HCT116 (cell line): ENCODE measurements at regions not wholly inside any gene's neighbourhood (a gene's known extent, or its start where the extent isn't known, plus 50 kb on each side); places are given as distances from the start of the nearest gene placed in this dataset.

Experiments used
- ATAC-seq: fragments of 200-7000 bp; cut with Tn5 transposase; 2 replicates; pipeline ENCODE4 v1.9.1; 2020; ENCODE audit warnings: mild to moderate bottlenecking, moderate library complexity
- BruUV-seq: library from RNA; stranded (reverse); fragments of 400-500 nt; replicated peaks from 2 replicates; lab custom pipeline; 2021; lab: Mats Ljungman, UMichigan
- CTCF ChIA-PET: fragments of 300-600 bp; sonication (Branson Sonifier 250); formaldehyde crosslinking; loops from one replicate; lab custom pipeline; 2021; ENCODE audit warnings: antibody characterized with exemption; lab: Charles Lee
- POLR2A ChIA-PET: fragments of 300-600, 350-600 bp; sonication (Branson Sonifier 250); formaldehyde crosslinking; loops from one replicate; lab custom pipeline; 2021; ENCODE audit warnings: antibody characterized with exemption; lab: Charles Lee
- RAD21 ChIA-PET, 2 experiments: fragments of 300-600 bp; sonication (Branson Sonifier 250); formaldehyde crosslinking; loops; one replicate each; lab custom pipeline; 2023; ENCODE audit warnings: low total read pairs in 2 of 2; ENCODE audit not compliant: uncharacterized antibody in 2 of 2, unreplicated experiment in 2 of 2, low non-redundant PET in 1 of 2; lab: Charles Lee
- DNase-seq: peaks from one replicate; pipeline ENCODE4 v3.0.0-alpha.2; 2010; ENCODE audit warnings: low read depth, low spot score
- H2AFZ ChIP-seq: fragments of 200-600 bp; shearing (Covaris generic), sonication (generic); 2 replicates; pipeline ENCODE4 v1.6.1; 2017; ENCODE audit warnings: low read depth, mixed run types, mixed read lengths, antibody characterized with exemption, low read length; ENCODE audit not compliant: poor library complexity, severe bottlenecking
- H3K27ac ChIP-seq: 2 replicates; pipeline ENCODE4 v1.5.1; 2012; ENCODE audit warnings: low read depth, low read length
- H3K27me3 ChIP-seq: fragments of 200-600 bp; sonication (generic); 2 replicates; pipeline ENCODE4 v1.6.1; 2016; ENCODE audit warnings: mixed run types, low read length, mixed read lengths; ENCODE audit not compliant: insufficient read depth
- H3K36me3 ChIP-seq, 2 experiments: fragments of 200-500 bp in 1 of 2; fragments of 200-600 bp in 1 of 2; sonication (Bioruptor generic) in 1 of 2; sonication (generic) in 1 of 2; 2 replicates each; pipeline versions ENCODE4 v1.5.1 to v1.6.1; 2014 to 2016; ENCODE audit warnings: low read length in 2 of 2, inconsistent platforms in 1 of 2, mixed read lengths in 1 of 2, mixed run types in 1 of 2; ENCODE audit not compliant: insufficient read depth in 2 of 2, control insufficient read depth in 1 of 2
- H3K4me1 ChIP-seq, 2 experiments: fragments of 200-600 bp in 1 of 2; sonication (generic) in 1 of 2; 2 replicates each; pipeline versions ENCODE4 v1.5.1 to v1.6.1; 2012 to 2017; ENCODE audit warnings: low read length in 2 of 2, inconsistent platforms in 1 of 2, mild to moderate bottlenecking in 1 of 2, mixed read lengths in 1 of 2, mixed run types in 1 of 2, moderate library complexity in 1 of 2; ENCODE audit not compliant: insufficient read depth in 2 of 2, control insufficient read depth in 1 of 2
- H3K4me2 ChIP-seq: fragments of 200-600 bp; sonication (generic); 2 replicates; pipeline ENCODE4 v1.6.1; 2017; ENCODE audit warnings: mixed run types, low read length, mixed read lengths
- H3K4me3 ChIP-seq, 2 experiments: fragments of 200-600 bp in 1 of 2; sonication (generic) in 1 of 2; replicated peaks in 1 of 2; 2 replicates each; pipeline ENCODE4 v1.5.1; 2011 to 2016; ENCODE audit warnings: low read length in 2 of 2, control low read depth in 1 of 2, low read depth in 1 of 2, mild to moderate bottlenecking in 1 of 2, mixed read lengths in 1 of 2, mixed run types in 1 of 2
- H3K79me2 ChIP-seq: fragments of 200-600 bp; sonication (generic); 2 replicates; pipeline ENCODE4 v1.6.1; 2017; ENCODE audit warnings: mild to moderate bottlenecking, mixed run types, low read length, moderate library complexity, mixed read lengths; ENCODE audit not compliant: insufficient read depth
- H3K9ac ChIP-seq: fragments of 200-600 bp; sonication (generic); 2 replicates; pipeline ENCODE4 v1.6.1; 2016; ENCODE audit warnings: low read length, mixed read lengths
- H3K9me2 ChIP-seq: fragments of 200-600 bp; sonication (generic), shearing (Covaris generic); 2 replicates; pipeline ENCODE4 v1.6.1; 2017; ENCODE audit warnings: mixed run types, mild to moderate bottlenecking, moderate library complexity; ENCODE audit not compliant: insufficient read depth
- H3K9me3 ChIP-seq, 2 experiments: fragments of 200-500 bp in 1 of 2; fragments of 200-600 bp in 1 of 2; sonication (Bioruptor generic) in 1 of 2; sonication (generic) in 1 of 2; 2 replicates each; pipeline ENCODE4 v1.6.1; 2014 to 2017; ENCODE audit warnings: low read length in 2 of 2, mixed read lengths in 2 of 2, inconsistent platforms in 1 of 2, low read depth in 1 of 2, mild to moderate bottlenecking in 1 of 2, mixed run types in 1 of 2, moderate library complexity in 1 of 2; ENCODE audit not compliant: control insufficient read depth in 1 of 2, insufficient read depth in 1 of 2
- H4K20me1 ChIP-seq: fragments of 200-600 bp; sonication (generic), shearing (Covaris generic); 2 replicates; pipeline ENCODE4 v1.6.1; 2017; ENCODE audit warnings: mixed run types, mild to moderate bottlenecking, moderate library complexity; ENCODE audit not compliant: insufficient read depth
- CTCF ChIP-seq, 3 experiments: fragments of 200-600 bp in 1 of 3; sonication (generic) in 1 of 3; IDR thresholded peaks in 2 of 3; conservative IDR thresholded peaks in 1 of 3; 2 replicates each; pipeline ENCODE4 v1.5.1; 2012 to 2017; ENCODE audit warnings: low read depth in 2 of 3, low read length in 2 of 3, antibody characterized with exemption in 1 of 3, borderline replicate concordance in 1 of 3, control low read depth in 1 of 3, mild to moderate bottlenecking in 1 of 3, mixed read lengths in 1 of 3, mixed run types in 1 of 3, moderate library complexity in 1 of 3; ENCODE audit not compliant: insufficient read depth in 1 of 3
- EGR1 ChIP-seq: IDR thresholded peaks from 2 replicates; pipeline ENCODE4 v1.6.1; 2012; ENCODE audit warnings: low read depth
- ELF1 ChIP-seq: IDR thresholded peaks from 2 replicates; pipeline ENCODE4 v1.6.1; 2012; ENCODE audit warnings: low read depth, borderline replicate concordance
- FOSL1 ChIP-seq: IDR thresholded peaks from 2 replicates; pipeline ENCODE4 v1.6.1; 2012; ENCODE audit warnings: low read depth
- YY1 ChIP-seq: IDR thresholded peaks from 2 replicates; pipeline ENCODE4 v1.6.1; 2011; ENCODE audit warnings: low read length, low read depth, moderate library complexity, mild to moderate bottlenecking; ENCODE audit not compliant: insufficient replicate concordance; ENCODE audit errors: extremely low read depth
- ZBTB33 ChIP-seq: IDR thresholded peaks from 2 replicates; pipeline ENCODE4 v1.6.1; 2011; ENCODE audit warnings: mild to moderate bottlenecking, low read length, moderate library complexity; ENCODE audit not compliant: insufficient replicate concordance; ENCODE audit errors: extremely low read depth
- ZFX ChIP-seq: fragments of 450-650 bp; IDR thresholded peaks from 2 replicates; pipeline ENCODE4 v1.6.1; 2017
- intact Hi-C: fragments of 100-400 bp; cut with micrococcal nuclease; formaldehyde crosslinking; loops from 2 replicates; pipeline ENCODE4 v1.10.0; 2022

GRCh38 chr10:29734962-29735627 is 100.3 kb upstream of the SVIL start:
- Histone ChIP-seq H3K27me3 (no peaks in the 10 kb centered on the region), H3K27ac (peak overlapping the region; percentile 86), H3K79me2 (peaks cover 49% of the 10 kb centered on the region), H2AFZ (no peak overlapping the region), H3K9ac (peak overlapping the region; percentile 73), H3K4me2 (peak overlapping the region; percentile 86), H4K20me1 (no peaks in the 10 kb centered on the region; the same call in 1 of the 2 replicates), H3K9me3 (no peaks in the 10 kb centered on the region), H3K9me2 (no peaks in the 10 kb centered on the region), H3K4me3 (peak overlapping the region; percentile 69 to 70), H3K4me1 (peaks cover 3 to 18% of the 10 kb centered on the region in 2 experiments; a peak in 3 of 4 replicates), H3K36me3 (0 out of 4 replicates have a peak, but pooled peaks cover 0 to 2% of the 10 kb centered on the region in 2 experiments)
- ChIA-PET RAD21 (no interaction called here), POLR2A (no interaction called here), CTCF (interaction anchor here (0.9 to 1.4 kb wide), 2 partner anchors 22 to 222 kb away, joined by 4 read pairs; no protein-coding TSS in a partner anchor)
- DNase-seq (no peak), ATAC-seq (peak; percentile 39)
- intact Hi-C loops: loop anchor here (2.0 to 10.0 kb wide), 2 partner anchors 124 to 220 kb away; no protein-coding TSS in a partner anchor
- no TSS peak for BruUV-seq
- no peak for TF ChIP-seq FOSL1
- TF ChIP-seq ZBTB33: no peak
- TF ChIP-seq EGR1: no peak
- no peak for TF ChIP-seq ELF1
- TF ChIP-seq YY1: no peak
- TF ChIP-seq ZFX: peak; percentile 86
- no peak for TF ChIP-seq CTCF (IDR thresholded peaks at IDR 0.05 in 2 of 3, conservative IDR thresholded peaks at IDR 0.05 in 1 of 3; ENCODE audit: borderline replicate concordance in 1 of 3, insufficient read depth in 1 of 3, low read depth in 2 of 3, low read length in 2 of 3)
